Ishikawa (cell line): ENCODE measurements at regions not wholly inside any gene's neighbourhood (a gene's known extent, or its start where the extent isn't known, plus 50 kb on each side); places are given as distances from the start of the nearest gene placed in this dataset.

Experiments used
- CEBPB ChIP-seq: IDR thresholded peaks from 2 replicates; pipeline ENCODE4 v1.6.1; 2012
- CREB1 ChIP-seq: IDR thresholded peaks from 2 replicates; pipeline ENCODE4 v1.6.1; 2012; ENCODE audit warnings: low read depth
- EGR1 ChIP-seq: IDR thresholded peaks from 2 replicates; pipeline ENCODE4 v1.6.1; 2012
- EP300 ChIP-seq: IDR thresholded peaks from 2 replicates; pipeline ENCODE4 v1.6.1; 2012; ENCODE audit warnings: borderline replicate concordance
- FOXM1 ChIP-seq: IDR thresholded peaks from 2 replicates; pipeline ENCODE4 v1.6.1; 2012; ENCODE audit warnings: low read depth, borderline replicate concordance
- MAX ChIP-seq: IDR thresholded peaks from 2 replicates; pipeline ENCODE4 v1.6.1; 2012
- NFIC ChIP-seq: IDR thresholded peaks from 2 replicates; pipeline ENCODE4 v1.6.1; 2012
- RAD21 ChIP-seq: IDR thresholded peaks from 2 replicates; pipeline ENCODE4 v1.6.1; 2012; ENCODE audit warnings: low read depth
- REST ChIP-seq: IDR thresholded peaks from 2 replicates; pipeline ENCODE4 v1.6.1; 2012; ENCODE audit warnings: low read depth, mild to moderate bottlenecking
- TAF1 ChIP-seq: IDR thresholded peaks from 2 replicates; pipeline ENCODE4 v1.6.1; 2012; ENCODE audit warnings: low read depth, mild to moderate bottlenecking
- TCF12 ChIP-seq: IDR thresholded peaks from 2 replicates; pipeline ENCODE4 v1.6.1; 2012; ENCODE audit warnings: low read depth
- TEAD4 ChIP-seq: IDR thresholded peaks from 2 replicates; pipeline ENCODE4 v1.6.1; 2012
- USF1 ChIP-seq: IDR thresholded peaks from 2 replicates; pipeline ENCODE4 v1.6.1; 2012
- YY1 ChIP-seq: IDR thresholded peaks from 2 replicates; pipeline ENCODE4 v1.6.1; 2012; ENCODE audit warnings: low read depth
- ZBTB7A ChIP-seq: IDR thresholded peaks from 2 replicates; pipeline ENCODE4 v1.6.1; 2012; ENCODE audit warnings: low read depth

GRCh38 chr9:38196714-38197113, 127.7 kb upstream of the SHB start:
- TF ChIP-seq ZBTB7A (no peak), MAX (no peak), CREB1 (no peak), TEAD4 (no peak), CEBPB (no peak), FOXM1 (no peak), RAD21 (no peak), YY1 (no peak), REST (no peak), EP300 (no peak), TCF12 (no peak), NFIC (no peak), EGR1 (no peak), USF1 (no peak), TAF1 (no peak)

GRCh38 chr9:38195737-38196161, 126.7 kb upstream of the SHB start:
- TF ChIP-seq CEBPB: no peak

- TF ChIP-seq REST (no peak), CEBPB (no peak), EP300 (no peak), CREB1 (no peak), YY1 (no peak)
Observed at GRCh38 chr9:38194870-38195269, 125.8 kb upstream of the SHB start.

- TF ChIP-seq MAX (no peak), EP300 (no peak), YY1 (no peak), ZBTB7A (no peak), EGR1 (no peak), TCF12 (no peak), TAF1 (no peak), FOXM1 (no peak), REST (no peak), RAD21 (no peak), TEAD4 (no peak), CREB1 (no peak), USF1 (no peak), CEBPB (no peak)
Observed at GRCh38 chr9:38192731-38193265, 123.8 kb upstream of the SHB start.
